ENCODE measurements at regions not wholly inside any gene's neighbourhood (a gene's known extent, or its start where the extent isn't known, plus 50 kb on each side); places are given as distances from the start of the nearest gene placed in this dataset.
"Not testable (repeated sequence)": the region's sequence is repeated elsewhere in the genome, so short reads cannot be mapped to it uniquely, and the experiment has no call there.

GRCh38 chr3:145517416-145517815, 643.6 kb downstream of the PLOD2 start:
- not testable (repeated sequence) for H3K4me3 ChIP-seq (ENCODE audit: low read length); H3K27me3 ChIP-seq (ENCODE audit: low read length); H3K27ac ChIP-seq (ENCODE audit: low read length); H2AFZ ChIP-seq (ENCODE audit: low read length); DNase-seq; H3K9me3 ChIP-seq (ENCODE audit: low read length); H4K20me1 ChIP-seq (ENCODE audit: insufficient read depth, low read depth, low read length); H3K9me2 ChIP-seq (replicated peaks; ENCODE audit: insufficient read depth, low read length); H3K79me2 ChIP-seq (ENCODE audit: low read length); H3K36me3 ChIP-seq (ENCODE audit: insufficient read depth, low read length); H3K4me2 ChIP-seq (ENCODE audit: low read depth, low read length, poor library complexity, severe bottlenecking); H3K4me1 ChIP-seq (ENCODE audit: low read length); H3K9ac ChIP-seq (ENCODE audit: low read length)

GRCh38 chr3:145518639-145519038, 642.3 kb downstream of the PLOD2 start:
- Histone ChIP-seq H3K9ac (ENCODE audit: low read length) (no peak overlapping the region), H3K9me3 (ENCODE audit: low read length) (peaks cover 6% of the 10 kb centered on the region), H4K20me1 (ENCODE audit: insufficient read depth, low read depth, low read length) (no peaks in the 10 kb centered on the region), H3K4me2 (ENCODE audit: low read depth, low read length, poor library complexity, severe bottlenecking) (no peak overlapping the region), H3K79me2 (ENCODE audit: low read length) (no peaks in the 10 kb centered on the region), H3K9me2 (replicated peaks; ENCODE audit: insufficient read depth, low read length) (no peaks in the 10 kb centered on the region), H3K27ac (ENCODE audit: low read length) (no peak overlapping the region), H3K4me1 (ENCODE audit: low read length) (no peaks in the 10 kb centered on the region), H3K27me3 (ENCODE audit: low read length) (no peaks in the 10 kb centered on the region), H2AFZ (ENCODE audit: low read length) (no peak overlapping the region), H3K4me3 (ENCODE audit: low read length) (no peak overlapping the region), H3K36me3 (ENCODE audit: insufficient read depth, low read length) (no peaks in the 10 kb centered on the region)
- DNase-seq = no peak

- H3K9me3 ChIP-seq (ENCODE audit: low read length) = peaks cover 6% of the 10 kb centered on the region
- H3K4me1 ChIP-seq (ENCODE audit: low read length) = no peaks in the 10 kb centered on the region
- DNase-seq = no peak
- no peak overlapping the region for H3K4me2 ChIP-seq (ENCODE audit: low read depth, low read length, poor library complexity, severe bottlenecking)
- H3K4me3 ChIP-seq (ENCODE audit: low read length) = no peak overlapping the region
- H3K9me2 ChIP-seq (replicated peaks; ENCODE audit: insufficient read depth, low read length) = no peaks in the 10 kb centered on the region
- H3K36me3 ChIP-seq (ENCODE audit: insufficient read depth, low read length) = no peaks in the 10 kb centered on the region
- H3K79me2 ChIP-seq (ENCODE audit: low read length) = no peaks in the 10 kb centered on the region
- no peaks in the 10 kb centered on the region for H3K27me3 ChIP-seq (ENCODE audit: low read length)
- H4K20me1 ChIP-seq (ENCODE audit: insufficient read depth, low read depth, low read length) = no peaks in the 10 kb centered on the region
- H3K9ac ChIP-seq (ENCODE audit: low read length) = no peak overlapping the region
- no peak overlapping the region for H3K27ac ChIP-seq (ENCODE audit: low read length)
- no peak overlapping the region for H2AFZ ChIP-seq (ENCODE audit: low read length)
These were observed 641.5 kb downstream of the PLOD2 start for GRCh38 chr3:145519398-145520047.

GRCh38 chr3:145522179-145522578, 638.8 kb downstream of the PLOD2 start:
- Histone ChIP-seq H3K27ac (ENCODE audit: low read length) (no peak overlapping the region), H3K79me2 (ENCODE audit: low read length) (no peaks in the 10 kb centered on the region), H3K9me3 (ENCODE audit: low read length) (peaks cover 6% of the 10 kb centered on the region), H3K4me1 (ENCODE audit: low read length) (no peaks in the 10 kb centered on the region), H3K9ac (ENCODE audit: low read length) (no peak overlapping the region), H3K4me3 (ENCODE audit: low read length) (no peak overlapping the region), H2AFZ (ENCODE audit: low read length) (no peak overlapping the region), H3K27me3 (ENCODE audit: low read length) (no peaks in the 10 kb centered on the region), H3K4me2 (ENCODE audit: low read depth, low read length, poor library complexity, severe bottlenecking) (no peak overlapping the region), H3K9me2 (replicated peaks; ENCODE audit: insufficient read depth, low read length) (no peaks in the 10 kb centered on the region), H4K20me1 (ENCODE audit: insufficient read depth, low read depth, low read length) (no peaks in the 10 kb centered on the region), H3K36me3 (ENCODE audit: insufficient read depth, low read length) (no peaks in the 10 kb centered on the region)
- DNase-seq = no peak

- Histone ChIP-seq H3K4me2 (ENCODE audit: low read depth, low read length, poor library complexity, severe bottlenecking) (no peak overlapping the region), H3K9ac (ENCODE audit: low read length) (no peak overlapping the region), H3K79me2 (ENCODE audit: low read length) (no peaks in the 10 kb centered on the region), H4K20me1 (ENCODE audit: insufficient read depth, low read depth, low read length) (no peaks in the 10 kb centered on the region), H3K4me3 (ENCODE audit: low read length) (no peak overlapping the region), H3K9me2 (replicated peaks; ENCODE audit: insufficient read depth, low read length) (no peaks in the 10 kb centered on the region), H3K9me3 (ENCODE audit: low read length) (peaks cover 6% of the 10 kb centered on the region), H3K4me1 (ENCODE audit: low read length) (no peaks in the 10 kb centered on the region), H3K36me3 (ENCODE audit: insufficient read depth, low read length) (no peaks in the 10 kb centered on the region), H3K27ac (ENCODE audit: low read length) (no peak overlapping the region), H3K27me3 (ENCODE audit: low read length) (no peaks in the 10 kb centered on the region), H2AFZ (ENCODE audit: low read length) (no peak overlapping the region)
- DNase-seq = no peak
These were observed 637.9 kb downstream of the PLOD2 start for GRCh38 chr3:145522893-145523651.

- H3K4me2 ChIP-seq (ENCODE audit: low read depth, low read length, poor library complexity, severe bottlenecking) = no peak overlapping the region
- H3K27ac ChIP-seq (ENCODE audit: low read length) = no peak overlapping the region
- H3K27me3 ChIP-seq (ENCODE audit: low read length) = no peaks in the 10 kb centered on the region
- DNase-seq = no peak
- H4K20me1 ChIP-seq (ENCODE audit: insufficient read depth, low read depth, low read length) = no peaks in the 10 kb centered on the region
- no peaks in the 10 kb centered on the region for H3K36me3 ChIP-seq (ENCODE audit: insufficient read depth, low read length)
- H3K4me3 ChIP-seq (ENCODE audit: low read length) = no peak overlapping the region
- no peaks in the 10 kb centered on the region for H3K9me2 ChIP-seq (replicated peaks; ENCODE audit: insufficient read depth, low read length)
- no peaks in the 10 kb centered on the region for H3K4me1 ChIP-seq (ENCODE audit: low read length)
- no peak overlapping the region for H2AFZ ChIP-seq (ENCODE audit: low read length)
- no peak overlapping the region for H3K9ac ChIP-seq (ENCODE audit: low read length)
- H3K79me2 ChIP-seq (ENCODE audit: low read length) = no peaks in the 10 kb centered on the region
- H3K9me3 ChIP-seq (ENCODE audit: low read length) = peaks cover 20% of the 10 kb centered on the region
These were observed 629.4 kb downstream of the PLOD2 start for GRCh38 chr3:145531548-145531947.

GRCh38 chr3:145533696-145534095, 627.3 kb downstream of the PLOD2 start:
- H3K27me3 ChIP-seq (ENCODE audit: low read length) = no peaks in the 10 kb centered on the region
- no peaks in the 10 kb centered on the region for H3K79me2 ChIP-seq (ENCODE audit: low read length)
- H3K9me3 ChIP-seq (ENCODE audit: low read length) = peaks cover 22% of the 10 kb centered on the region
- no peak overlapping the region for H3K27ac ChIP-seq (ENCODE audit: low read length)
- H3K9ac ChIP-seq (ENCODE audit: low read length) = no peak overlapping the region
- no peak for DNase-seq
- H3K4me3 ChIP-seq (ENCODE audit: low read length) = no peak overlapping the region
- no peak overlapping the region for H3K4me2 ChIP-seq (ENCODE audit: low read depth, low read length, poor library complexity, severe bottlenecking)
- H3K36me3 ChIP-seq (ENCODE audit: insufficient read depth, low read length) = no peaks in the 10 kb centered on the region
- H2AFZ ChIP-seq (ENCODE audit: low read length) = no peak overlapping the region
- H4K20me1 ChIP-seq (ENCODE audit: insufficient read depth, low read depth, low read length) = no peaks in the 10 kb centered on the region
- no peaks in the 10 kb centered on the region for H3K4me1 ChIP-seq (ENCODE audit: low read length)
- H3K9me2 ChIP-seq (replicated peaks; ENCODE audit: insufficient read depth, low read length) = no peaks in the 10 kb centered on the region

- Histone ChIP-seq H2AFZ (ENCODE audit: low read length) (no peak overlapping the region), H3K79me2 (ENCODE audit: low read length) (no peaks in the 10 kb centered on the region), H3K9me3 (ENCODE audit: low read length) (peaks cover 18% of the 10 kb centered on the region), H3K27ac (ENCODE audit: low read length) (no peak overlapping the region), H3K27me3 (ENCODE audit: low read length) (no peaks in the 10 kb centered on the region), H3K9me2 (replicated peaks; ENCODE audit: insufficient read depth, low read length) (no peaks in the 10 kb centered on the region), H4K20me1 (ENCODE audit: insufficient read depth, low read depth, low read length) (no peaks in the 10 kb centered on the region), H3K4me2 (ENCODE audit: low read depth, low read length, poor library complexity, severe bottlenecking) (no peak overlapping the region), H3K36me3 (ENCODE audit: insufficient read depth, low read length) (no peaks in the 10 kb centered on the region), H3K9ac (ENCODE audit: low read length) (no peak overlapping the region), H3K4me1 (ENCODE audit: low read length) (no peaks in the 10 kb centered on the region), H3K4me3 (ENCODE audit: low read length) (no peak overlapping the region)
- DNase-seq = no peak
These were observed 624.5 kb downstream of the PLOD2 start for GRCh38 chr3:145536461-145536860.

Measured in Karpas-422 (cell line).